T1000 (cell line): ENCODE measurements at regions not wholly inside any gene's neighbourhood (a gene's known extent, or its start where the extent isn't known, plus 50 kb on each side); places are given as distances from the start of the nearest gene placed in this dataset.
"Not testable (repeated sequence)": the region's sequence is repeated elsewhere in the genome, so short reads cannot be mapped to it uniquely, and the experiment has no call there.

ENCODE experiments used
- DNase-seq: peaks from one replicate; lab custom pipeline; 2025; ENCODE audit warnings: mixed read lengths; lab: John Stamatoyannopoulos, UW

DNA sequence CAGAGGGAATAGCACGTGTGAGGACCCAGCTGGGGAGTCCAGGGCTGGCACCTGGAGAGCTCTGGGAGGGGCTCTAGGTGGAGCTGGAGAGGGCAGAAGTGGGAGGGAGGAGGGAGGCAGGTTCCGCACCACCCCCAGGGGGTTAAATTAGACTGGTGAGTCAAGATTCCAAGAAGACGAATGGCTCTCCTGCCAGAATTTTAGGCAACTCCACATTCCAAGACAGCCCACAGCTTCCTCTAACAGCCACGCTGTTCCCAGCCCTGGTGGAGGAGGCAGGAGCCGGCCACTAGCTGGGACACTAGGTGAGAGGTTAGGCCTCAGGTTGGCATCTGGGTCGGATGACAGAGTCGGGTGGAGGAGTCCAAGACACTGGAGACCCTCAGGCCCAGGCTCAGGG lies 60.2 kb downstream of the TFAP2C start:
- no peak for DNase-seq

DNA sequence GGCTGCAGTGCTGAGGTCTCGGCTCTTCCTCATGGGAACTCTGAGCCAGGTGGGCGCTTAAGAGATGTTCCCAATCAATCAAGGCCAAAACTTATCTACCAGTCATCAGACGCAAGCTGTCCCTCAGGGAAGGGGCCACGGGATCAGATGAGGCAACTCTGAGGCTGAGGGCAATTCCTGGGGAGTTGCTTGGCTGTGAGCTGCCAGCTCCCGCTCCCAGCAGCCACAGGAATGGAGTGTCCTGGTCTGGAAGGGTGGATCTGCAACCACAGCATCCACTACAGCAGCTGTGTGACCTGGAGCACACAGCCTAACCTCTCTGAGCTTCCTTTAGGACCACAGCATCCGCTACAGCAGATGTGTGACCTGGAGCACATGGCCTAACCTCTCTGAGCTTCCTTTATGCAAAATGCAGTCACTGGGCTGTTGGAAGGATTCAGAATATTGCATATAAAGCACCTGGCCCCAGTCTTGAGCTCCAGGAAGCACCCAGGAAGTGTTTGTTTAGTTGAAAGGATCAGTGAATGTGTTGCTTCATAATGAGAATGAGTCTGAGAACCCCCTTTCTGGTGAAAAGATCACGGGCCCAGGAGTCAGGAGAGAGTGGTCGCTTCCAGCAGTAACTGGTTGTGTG lies 60.9 kb downstream of the TFAP2C start:
- no peak for DNase-seq

GRCh38 chr20:56690531-56691175 lies 61.5 kb downstream of the TFAP2C start:
- no peak for DNase-seq

DNA sequence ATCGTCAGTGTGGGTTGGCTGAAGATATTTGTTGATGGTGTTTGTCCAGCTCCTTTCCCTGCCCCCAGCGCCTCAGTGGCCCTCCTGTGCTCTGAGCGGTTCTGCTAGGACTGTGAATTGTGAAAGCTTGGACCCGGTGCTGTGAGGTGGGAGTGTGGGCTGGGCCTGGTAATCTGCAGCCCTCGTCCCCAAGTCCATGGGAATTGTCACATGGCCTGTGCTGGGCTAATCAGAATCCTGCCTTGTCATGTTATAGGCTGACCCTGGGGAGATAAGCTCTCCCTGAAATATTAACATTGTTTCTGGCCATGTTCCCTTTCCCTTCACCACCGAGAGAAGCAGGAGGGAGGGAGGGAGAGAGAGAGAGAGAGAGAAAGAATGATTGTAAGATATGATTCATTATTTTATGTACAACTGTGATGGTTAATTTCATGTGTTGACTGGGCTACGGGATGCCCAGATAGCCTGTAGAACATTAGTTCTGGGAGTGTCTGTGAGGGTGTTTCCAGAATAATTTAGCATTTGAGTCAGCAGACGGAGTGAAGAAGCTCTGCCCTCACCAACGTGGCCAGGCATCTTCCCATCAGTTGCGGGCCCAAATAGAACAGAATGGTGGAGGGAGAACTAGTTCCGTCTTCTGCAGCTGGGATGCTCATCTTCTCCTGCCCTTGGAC lies 62.4 kb downstream of the TFAP2C start:
- no peak for DNase-seq

- no peak for DNase-seq
These were observed 64.1 kb downstream of the TFAP2C start for GRCh38 chr20:56693217-56693616.

DNA sequence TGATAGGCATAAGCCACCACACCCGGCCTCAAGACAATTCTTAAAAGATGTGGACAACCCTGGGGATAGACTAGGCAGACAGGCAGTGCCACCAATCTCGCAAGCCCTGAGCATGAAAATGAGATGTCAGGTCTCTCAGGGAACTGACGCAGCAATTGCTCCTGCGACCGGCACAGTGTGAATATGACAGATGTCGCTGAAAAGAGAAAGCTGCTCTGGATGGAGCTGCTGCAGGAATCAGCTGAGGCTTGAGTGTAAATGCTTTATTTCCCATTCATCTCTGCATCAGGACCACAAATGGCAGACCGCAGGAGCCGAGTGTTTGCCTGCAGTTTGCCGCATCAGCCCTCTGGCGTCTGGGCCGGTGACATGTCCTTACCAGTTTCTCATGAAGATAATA lies 68.4 kb downstream of the TFAP2C start:
- DNase-seq, result no peak

DNA sequence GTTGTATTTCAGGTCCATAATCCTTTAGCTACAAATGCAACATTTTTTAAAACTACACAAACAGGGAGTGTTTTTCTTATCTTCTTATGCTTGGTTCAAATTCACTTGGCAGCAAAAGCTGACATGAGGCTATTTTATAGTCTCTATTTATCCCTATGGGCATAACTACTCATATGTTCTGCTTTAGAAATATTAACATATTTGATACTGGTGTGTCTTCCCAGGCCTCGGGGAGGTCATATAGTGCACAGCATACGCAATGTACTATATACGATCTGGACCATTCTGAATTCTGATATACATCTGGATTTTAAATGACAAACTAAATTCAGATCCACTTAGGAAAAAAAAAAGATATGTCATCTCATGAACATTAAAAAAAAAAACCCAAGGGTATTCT lies 69.2 kb downstream of the TFAP2C start:
- no peak for DNase-seq

DNA sequence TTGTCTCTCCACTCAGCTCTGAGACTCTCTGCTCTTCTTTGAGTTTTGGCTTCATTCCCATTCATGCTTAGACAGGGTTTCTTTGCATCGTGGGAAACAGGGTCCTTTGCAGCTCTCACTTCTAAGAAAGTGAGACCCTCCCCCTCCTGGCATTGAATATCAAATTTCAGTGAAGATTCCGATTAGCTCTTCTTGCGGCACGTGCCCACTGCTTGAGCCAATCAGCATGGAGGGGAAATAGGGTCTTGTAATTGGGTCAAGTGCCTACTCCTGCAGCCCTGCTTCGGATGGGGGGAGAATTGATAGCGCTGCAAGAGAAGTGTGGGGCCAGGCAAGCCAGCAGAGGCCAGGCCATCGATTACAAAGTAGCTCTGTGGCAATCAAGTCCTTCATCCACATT lies 69.6 kb downstream of the TFAP2C start:
- DNase-seq, result no peak

DNA sequence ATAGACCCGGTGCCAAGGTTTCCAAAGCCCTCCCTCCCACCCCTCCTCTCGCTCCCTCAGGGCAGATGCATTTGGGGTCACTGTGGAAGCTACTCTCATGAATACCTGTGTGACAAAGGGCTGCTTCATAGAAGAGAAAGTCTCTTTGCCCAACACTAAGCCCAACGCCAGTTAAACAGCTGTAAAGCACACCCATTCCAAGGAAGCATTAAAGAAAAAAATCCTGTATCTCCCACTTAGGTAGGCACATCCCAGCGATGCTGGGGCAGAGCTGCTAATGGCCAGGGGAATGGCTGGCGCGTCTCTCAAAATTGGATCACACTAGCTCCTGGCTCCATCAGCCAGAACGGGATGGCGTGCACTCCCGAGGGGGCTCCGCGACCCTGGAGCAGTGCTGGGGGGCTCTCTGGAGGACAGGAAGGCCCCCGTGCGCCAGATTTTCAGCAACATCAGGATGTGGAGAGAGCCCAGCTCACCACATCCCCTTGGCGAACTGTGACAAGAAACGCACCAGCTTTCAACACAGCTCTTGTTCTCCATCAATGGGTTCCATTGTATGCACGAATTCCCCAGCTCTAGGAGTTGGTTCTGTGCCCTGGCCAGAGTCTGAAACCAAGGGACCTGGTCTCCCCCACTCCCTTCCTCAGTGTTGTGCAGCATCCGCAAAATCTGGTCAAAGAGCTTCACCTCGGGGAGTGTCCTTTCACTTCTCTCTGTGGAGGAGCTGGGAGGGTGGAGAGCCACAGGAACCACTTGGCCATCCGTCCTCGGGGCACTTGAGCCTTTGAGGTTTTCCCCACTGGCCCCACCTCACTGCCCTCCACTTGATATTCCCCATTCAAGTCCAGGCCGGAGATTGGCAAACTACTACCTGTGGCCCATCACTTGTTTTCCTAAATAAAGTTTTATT lies 74.1 kb downstream of the TFAP2C start:
- DNase-seq, result no peak

DNA sequence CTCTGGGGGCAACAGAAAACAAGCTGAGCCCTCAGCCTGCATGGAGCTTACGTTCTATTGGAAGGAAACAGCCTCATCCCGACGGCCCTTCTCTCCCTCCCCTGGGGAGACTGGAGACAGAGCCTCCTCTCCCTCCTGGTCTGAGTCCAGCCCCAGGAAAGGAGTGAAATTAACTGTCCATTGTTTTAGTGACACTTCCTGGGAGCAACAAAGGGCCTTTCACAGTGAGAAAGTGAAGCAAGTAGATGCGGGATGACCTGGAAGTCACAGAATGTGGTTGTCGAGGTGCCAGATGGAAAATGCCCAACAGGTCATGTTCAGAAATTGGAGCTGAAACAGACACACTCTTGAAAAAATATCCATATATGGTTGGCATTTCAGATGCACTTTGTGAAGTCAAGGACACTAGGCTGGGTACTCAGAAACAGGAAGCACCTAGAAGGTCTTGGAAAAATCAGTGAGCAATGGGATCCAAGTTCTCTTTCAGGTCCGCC lies 77.8 kb downstream of the TFAP2C start:
- DNase-seq, result no peak

DNA sequence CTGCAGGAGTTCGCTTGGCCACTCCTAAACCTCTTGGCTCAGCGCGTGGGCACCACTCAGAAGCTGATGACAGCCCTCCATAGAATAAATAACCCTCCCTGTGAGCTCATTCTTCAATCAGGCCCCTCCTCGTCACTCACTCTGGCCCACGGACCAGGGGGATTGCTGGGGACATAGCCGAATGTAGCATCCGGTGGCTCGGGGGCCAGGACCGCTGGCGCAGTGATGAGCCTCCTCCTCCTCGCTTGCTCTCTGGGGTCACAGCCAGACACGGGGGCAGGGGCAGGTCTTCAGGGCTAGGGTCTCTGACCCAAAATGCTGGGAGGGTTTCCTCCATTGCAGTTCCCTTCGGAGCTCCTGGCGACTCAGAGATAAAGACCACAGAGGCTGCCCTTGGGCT lies 79.9 kb downstream of the TFAP2C start:
- DNase-seq, result no peak

DNA sequence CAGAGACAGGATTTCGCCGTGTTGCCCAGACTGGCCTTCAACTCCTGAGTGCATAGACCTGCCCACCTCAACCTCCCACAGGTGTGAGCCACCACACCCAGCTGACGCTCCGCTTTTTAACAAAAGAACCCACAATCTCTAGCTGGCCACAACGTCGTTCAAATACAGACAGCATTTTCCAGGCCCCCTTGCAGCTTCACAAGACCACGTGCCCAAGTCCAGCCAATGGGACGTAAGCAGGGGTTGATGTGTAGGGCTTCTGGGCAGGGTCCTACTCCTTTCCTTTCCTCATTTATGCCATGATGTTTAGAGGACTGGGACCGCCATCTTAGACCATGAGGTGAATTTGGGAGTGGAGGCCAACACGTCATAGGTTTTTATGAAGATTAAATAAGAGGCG lies 81.0 kb downstream of the TFAP2C start:
- DNase-seq, result no peak

DNA sequence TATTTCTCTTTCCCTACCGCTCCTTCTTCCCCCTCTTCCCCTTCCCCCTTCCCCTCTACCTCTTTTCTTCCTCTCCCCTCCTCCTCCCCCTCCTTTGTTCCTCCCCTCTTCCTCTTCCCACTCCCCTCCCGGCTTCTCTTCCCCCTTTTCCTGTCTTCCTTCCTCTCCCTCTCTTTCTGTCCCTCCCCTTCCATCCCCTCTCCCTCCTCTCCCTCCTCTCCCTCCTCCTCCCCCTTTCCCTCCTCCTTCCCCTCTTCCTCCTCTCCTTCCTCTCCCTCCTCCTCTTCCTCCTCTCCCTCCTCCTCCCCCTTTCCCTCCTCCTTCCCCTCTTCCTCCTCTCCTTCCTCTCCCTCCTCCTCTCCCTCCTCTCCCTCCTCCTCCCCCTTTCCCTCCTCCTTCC lies 81.5 kb downstream of the TFAP2C start:
- DNase-seq, result not testable (repeated sequence)

DNA sequence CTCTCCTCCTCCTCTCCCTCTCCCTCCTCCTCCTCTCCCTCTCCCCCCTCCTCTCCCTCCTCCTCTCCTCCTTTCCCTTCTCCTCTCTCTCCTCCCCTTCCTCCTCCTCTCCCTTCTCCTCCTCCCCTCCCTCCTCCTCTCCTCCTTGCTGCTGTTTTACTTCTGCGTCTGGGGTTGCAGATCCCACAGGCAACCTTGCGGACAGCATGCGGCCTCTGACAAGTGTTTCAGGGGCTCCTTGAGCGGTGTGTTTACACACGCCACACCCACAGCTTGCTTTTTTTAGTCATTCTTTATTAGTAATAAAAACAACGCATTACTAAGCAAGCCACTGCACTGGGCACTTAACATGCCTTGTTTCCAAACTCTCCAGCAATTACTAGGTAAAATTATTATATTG lies 81.9 kb downstream of the TFAP2C start:
- peak; percentile 47 for DNase-seq

- DNase-seq, result no peak
These were observed 86.2 kb downstream of the TFAP2C start for GRCh38 chr20:56715309-56715708.

DNA sequence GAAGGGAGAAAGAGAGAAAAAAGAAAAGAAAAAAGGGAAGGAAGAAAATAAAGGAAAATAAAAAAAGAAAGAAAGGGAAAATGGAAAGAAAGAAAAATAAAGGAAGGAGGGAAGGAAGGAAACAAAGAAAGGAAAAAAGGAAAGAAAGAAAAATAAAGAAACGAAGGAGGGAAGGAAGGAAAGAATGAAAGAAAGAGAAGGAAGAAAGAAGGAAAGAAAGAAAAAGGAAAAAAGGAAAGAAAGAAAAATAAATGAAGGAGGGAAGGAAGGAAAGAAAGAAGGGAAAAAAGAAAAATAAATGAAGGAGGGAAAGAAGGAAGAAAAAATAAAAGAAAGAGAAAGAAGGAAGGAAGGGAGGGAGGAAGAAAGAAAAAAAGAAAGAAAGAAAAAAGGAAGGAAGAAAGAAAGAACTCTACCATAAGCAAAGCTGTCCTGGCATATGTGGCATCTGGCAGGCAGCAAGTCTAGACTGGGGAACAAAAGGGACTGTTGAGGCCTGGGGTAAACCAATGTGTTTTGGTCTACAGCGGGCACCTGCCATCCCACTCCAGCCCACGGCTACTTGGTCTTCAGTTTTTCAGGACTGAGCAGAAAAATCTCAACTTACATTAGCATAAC lies 86.9 kb downstream of the TFAP2C start:
- no peak for DNase-seq

DNA sequence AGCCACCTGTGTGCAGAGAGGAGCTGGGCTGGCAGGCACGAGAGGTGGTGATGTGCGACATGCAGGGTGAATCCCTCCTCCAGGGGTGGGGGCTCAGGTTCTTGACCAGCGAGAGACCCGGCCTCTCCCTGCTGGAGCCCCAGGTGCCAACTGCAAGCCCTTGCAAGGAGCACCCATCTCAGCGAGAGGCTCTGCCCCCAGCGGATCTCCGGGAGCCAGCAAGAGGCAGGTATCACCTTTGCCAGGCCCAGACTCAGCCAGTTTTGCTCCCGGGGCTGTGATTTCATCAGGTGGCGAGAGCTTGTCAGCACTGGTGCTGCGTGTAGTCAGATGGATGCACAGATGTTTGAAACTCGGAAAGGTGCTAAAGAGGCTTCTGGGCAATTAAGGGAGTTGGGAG lies 87.7 kb downstream of the TFAP2C start:
- DNase-seq, result no peak

- no peak for DNase-seq
These were observed 89.7 kb downstream of the TFAP2C start for GRCh38 chr20:56718816-56719215.

- no peak for DNase-seq
These were observed 91.6 kb downstream of the TFAP2C start for GRCh38 chr20:56720620-56721213.

GRCh38 chr20:56722042-56722441 lies 92.9 kb downstream of the TFAP2C start:
- DNase-seq, result no peak

GRCh38 chr20:56723331-56723730 lies 94.2 kb downstream of the TFAP2C start:
- no peak for DNase-seq
